ENCODE measurements at regions not wholly inside any gene's neighbourhood (a gene's known extent, or its start where the extent isn't known, plus 50 kb on each side); places are given as distances from the start of the nearest gene placed in this dataset.

DNA sequence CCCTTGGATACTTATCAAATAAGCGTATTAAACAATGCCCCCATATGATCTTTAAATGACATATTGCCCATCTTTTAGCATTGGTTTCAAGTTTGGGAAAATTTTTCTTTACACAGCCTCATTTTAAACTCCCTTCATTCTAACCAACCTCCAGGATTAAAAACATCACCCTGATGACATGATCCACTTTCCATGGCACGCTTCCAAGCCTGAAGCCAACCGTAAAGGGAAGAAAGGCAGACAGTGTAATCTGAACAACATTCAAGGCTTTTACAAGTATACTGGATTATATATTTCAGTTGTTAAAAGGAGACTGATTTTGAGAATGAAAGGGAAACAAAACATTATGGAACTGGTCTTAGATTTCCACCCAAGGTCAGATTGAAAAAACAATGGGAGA lies 1721.9 kb downstream of the OLFM4 start:
- TF ChIP-seq, protein P1, sequence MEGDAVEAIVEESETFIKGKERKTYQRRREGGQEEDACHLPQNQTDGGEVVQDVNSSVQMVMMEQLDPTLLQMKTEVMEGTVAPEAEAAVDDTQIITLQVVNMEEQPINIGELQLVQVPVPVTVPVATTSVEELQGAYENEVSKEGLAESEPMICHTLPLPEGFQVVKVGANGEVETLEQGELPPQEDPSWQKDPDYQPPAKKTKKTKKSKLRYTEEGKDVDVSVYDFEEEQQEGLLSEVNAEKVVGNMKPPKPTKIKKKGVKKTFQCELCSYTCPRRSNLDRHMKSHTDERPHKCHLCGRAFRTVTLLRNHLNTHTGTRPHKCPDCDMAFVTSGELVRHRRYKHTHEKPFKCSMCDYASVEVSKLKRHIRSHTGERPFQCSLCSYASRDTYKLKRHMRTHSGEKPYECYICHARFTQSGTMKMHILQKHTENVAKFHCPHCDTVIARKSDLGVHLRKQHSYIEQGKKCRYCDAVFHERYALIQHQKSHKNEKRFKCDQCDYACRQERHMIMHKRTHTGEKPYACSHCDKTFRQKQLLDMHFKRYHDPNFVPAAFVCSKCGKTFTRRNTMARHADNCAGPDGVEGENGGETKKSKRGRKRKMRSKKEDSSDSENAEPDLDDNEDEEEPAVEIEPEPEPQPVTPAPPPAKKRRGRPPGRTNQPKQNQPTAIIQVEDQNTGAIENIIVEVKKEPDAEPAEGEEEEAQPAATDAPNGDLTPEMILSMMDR (IDR thresholded peaks at IDR 0.05; ENCODE audit: poor library complexity), result no peak
- TF ChIP-seq EZH2 (IDR thresholded peaks at IDR 0.05; ENCODE audit: borderline replicate concordance), result no peak
- TF ChIP-seq EZH2phosphoT487 (IDR thresholded peaks at IDR 0.05; ENCODE audit: low read depth, severe bottlenecking, unreplicated experiment), result no peak

All from hepatocyte (in vitro differentiated cells).